IMR-90 (cell line): ENCODE measurements at regions not wholly inside any gene's neighbourhood (a gene's known extent, or its start where the extent isn't known, plus 50 kb on each side); places are given as distances from the start of the nearest gene placed in this dataset.

Experiments used
- ATAC-seq: fragments of 200-7000 bp; cut with Tn5 transposase; 2 replicates; pipeline ENCODE4 v1.9.1; 2020; ENCODE audit warnings: low read depth, mild to moderate bottlenecking, moderate library complexity
- BruUV-seq: library from RNA; stranded (reverse); fragments of 400-500 nt; replicated peaks from 2 replicates; lab custom pipeline; 2021; lab: Mats Ljungman, UMichigan
- CTCF ChIA-PET: fragments of 300-600 bp; formaldehyde crosslinking; extraction: SDS; loops from one replicate; lab custom pipeline; 2021; ENCODE audit warnings: antibody characterized with exemption; lab: Yijun Ruan, JAX
- POLR2A ChIA-PET: fragments of 300-600 bp; sonication (Branson Sonifier 250); formaldehyde crosslinking; loops from one replicate; lab custom pipeline; 2022; ENCODE audit warnings: antibody characterized with exemption; ENCODE audit not compliant: unreplicated experiment; lab: Charles Lee
- DNase-seq: peaks from one replicate; pipeline ENCODE4 v3.0.0; 2013
- H2AFZ ChIP-seq: replicated peaks from 2 replicates; pipeline ENCODE3; 2013; ENCODE audit warnings: low read length, mild to moderate bottlenecking; ENCODE audit not compliant: poor library complexity
- H2AK5ac ChIP-seq: 2 replicates; pipeline ENCODE4 v1.6.1; 2013; ENCODE audit warnings: low read depth, low read length, inconsistent platforms
- H2AK9ac ChIP-seq: replicated peaks from 2 replicates; pipeline ENCODE3; 2013; ENCODE audit warnings: mild to moderate bottlenecking, low read depth, low read length, moderate library complexity; ENCODE audit not compliant: poor library complexity
- H2BK120ac ChIP-seq: 2 replicates; pipeline ENCODE4 v1.6.1; 2013; ENCODE audit warnings: low read depth, low read length, inconsistent platforms
- H2BK15ac ChIP-seq: 3 replicates; pipeline ENCODE4 v1.6.1; 2013; ENCODE audit warnings: low read depth, low read length, inconsistent platforms
- H2BK20ac ChIP-seq: 2 replicates; pipeline ENCODE4 v1.6.1; 2013; ENCODE audit warnings: low read depth, mild to moderate bottlenecking, inconsistent platforms, low read length, moderate library complexity
- H2BK5ac ChIP-seq: 2 replicates; pipeline ENCODE4 v1.6.1; 2013; ENCODE audit warnings: mild to moderate bottlenecking, low read depth, low read length, inconsistent platforms; ENCODE audit not compliant: poor library complexity, severe bottlenecking
- H3K14ac ChIP-seq: replicated peaks from 2 replicates; pipeline ENCODE4 v1.6.1; 2013; ENCODE audit warnings: low read depth, low read length, inconsistent platforms
- H3K18ac ChIP-seq: 2 replicates; pipeline ENCODE4 v1.6.1; 2013; ENCODE audit warnings: low read depth, low read length, control low read depth
- H3K23ac ChIP-seq: 2 replicates; pipeline ENCODE4 v1.6.1; 2013; ENCODE audit warnings: low read depth, low read length, inconsistent platforms
- H3K27ac ChIP-seq: 2 replicates; pipeline ENCODE4 v1.5.1; 2013; ENCODE audit warnings: mild to moderate bottlenecking, control low read depth, low read length; ENCODE audit not compliant: insufficient read depth
- H3K27me3 ChIP-seq: 2 replicates; pipeline ENCODE4 v1.6.1; 2013; ENCODE audit warnings: low read length; ENCODE audit not compliant: control insufficient read depth, insufficient read depth
- H3K36me3 ChIP-seq: 2 replicates; pipeline ENCODE4 v1.6.1; 2013; ENCODE audit warnings: low read length, mixed read lengths; ENCODE audit not compliant: control insufficient read depth, insufficient read depth
- H3K4ac ChIP-seq: 2 replicates; pipeline ENCODE4 v1.6.1; 2013; ENCODE audit warnings: low read depth, low read length, inconsistent platforms
- H3K4me1 ChIP-seq: 2 replicates; pipeline ENCODE4 v1.6.1; 2013; ENCODE audit warnings: low read length, mixed read lengths; ENCODE audit not compliant: control insufficient read depth, insufficient read depth
- H3K4me2 ChIP-seq: 2 replicates; pipeline ENCODE4 v1.6.1; 2013; ENCODE audit warnings: low read depth, mild to moderate bottlenecking, control low read depth, low read length, moderate library complexity
- H3K4me3 ChIP-seq: 2 replicates; pipeline ENCODE4 v1.5.1; 2013; ENCODE audit warnings: low read depth, mild to moderate bottlenecking, control low read depth, low read length, moderate library complexity; ENCODE audit not compliant: insufficient read depth
- H3K56ac ChIP-seq: 2 replicates; pipeline ENCODE4 v1.6.1; 2013; ENCODE audit warnings: low read length, inconsistent platforms; ENCODE audit not compliant: insufficient read depth; ENCODE audit errors: extremely low read depth
- H3K79me1 ChIP-seq, 2 experiments: 2 replicates each; pipeline ENCODE4 v1.6.1; 2013; ENCODE audit warnings: low read length in 2 of 2, inconsistent platforms in 1 of 2, low read depth in 1 of 2
- H3K9ac ChIP-seq: 2 replicates; pipeline ENCODE4 v1.6.1; 2013; ENCODE audit warnings: low read depth, low read length, control low read depth
- H3K9me1 ChIP-seq: 2 replicates; pipeline ENCODE4 v1.6.1; 2013; ENCODE audit warnings: low read length, inconsistent platforms; ENCODE audit not compliant: insufficient read depth
- H3K9me3 ChIP-seq: 2 replicates; pipeline ENCODE4 v1.6.1; 2013; ENCODE audit warnings: low read length; ENCODE audit not compliant: control insufficient read depth, insufficient read depth
- H4K20me1 ChIP-seq: 2 replicates; pipeline ENCODE4 v1.6.1; 2013; ENCODE audit warnings: low read length, inconsistent platforms; ENCODE audit not compliant: insufficient read depth
- H4K5ac ChIP-seq: 2 replicates; pipeline ENCODE4 v1.6.1; 2013; ENCODE audit warnings: mild to moderate bottlenecking, low read depth, low read length, control low read depth
- H4K8ac ChIP-seq, 2 experiments: 2 replicates each; pipeline ENCODE4 v1.6.1; 2013; ENCODE audit warnings: low read depth in 2 of 2, low read length in 2 of 2, control low read depth in 1 of 2, inconsistent platforms in 1 of 2
- H4K91ac ChIP-seq: 2 replicates; pipeline ENCODE4 v1.6.1; 2013; ENCODE audit warnings: low read depth, low read length, inconsistent platforms; ENCODE audit not compliant: insufficient read depth
- BHLHE40 ChIP-seq: fragments of 150-350 bp; IDR thresholded peaks from 2 replicates; pipeline ENCODE4 v1.6.1; 2016; ENCODE audit warnings: mild to moderate bottlenecking, low read depth, low read length
- CEBPB ChIP-seq: IDR thresholded peaks from 2 replicates; pipeline ENCODE4 v1.6.1; 2012; ENCODE audit warnings: low read depth, low read length, improper control_type of control experiment
- CHD1 ChIP-seq: IDR thresholded peaks from 2 replicates; pipeline ENCODE4 v1.6.1; 2012; ENCODE audit warnings: low read depth, low read length, improper control_type of control experiment
- MAZ ChIP-seq: IDR thresholded peaks from 2 replicates; pipeline ENCODE4 v1.6.1; 2012; ENCODE audit warnings: low read depth, mild to moderate bottlenecking, low read length, improper control_type of control experiment, moderate library complexity, borderline replicate concordance
- MXI1 ChIP-seq: IDR thresholded peaks from 2 replicates; pipeline ENCODE4 v1.6.1; 2012; ENCODE audit warnings: low read depth, mild to moderate bottlenecking, low read length, moderate library complexity, borderline replicate concordance
- NFE2L2 ChIP-seq: fragments of 150-350 bp; IDR thresholded peaks from 2 replicates; pipeline ENCODE4 v1.6.1; 2016; ENCODE audit warnings: low read depth, mild to moderate bottlenecking, low read length
- RFX5 ChIP-seq: IDR thresholded peaks from 2 replicates; pipeline ENCODE4 v1.8.0; 2012; ENCODE audit warnings: low read depth, mild to moderate bottlenecking, low read length, moderate library complexity
- SMC3 ChIP-seq: fragments of 150-350 bp; IDR thresholded peaks from 2 replicates; pipeline ENCODE4 v1.6.1; 2016; ENCODE audit warnings: low read depth, mild to moderate bottlenecking, antibody characterized with exemption, low read length, moderate library complexity
- dilution Hi-C: fragments of 300-500 bp; cut with HindIII; formaldehyde crosslinking; loops from one replicate; pipeline ENCODE4 v1.14.3; 2018; ENCODE audit warnings: low sequenced_read_pairs; ENCODE audit not compliant: unreplicated experiment
- in situ Hi-C: fragments of 300-500 bp; cut with MboI; formaldehyde crosslinking; loops from 3 replicates; pipeline ENCODE4 v1.14.3; 2019; ENCODE audit warnings: low sequenced_read_pairs, inconsistent platforms, mixed read lengths
- intact Hi-C: fragments of 100-400 bp; cut with micrococcal nuclease; formaldehyde crosslinking; loops from 2 replicates; pipeline ENCODE4 v1.10.0; 2022
- TF ChIP-seq, protein P1 (sequence below): fragments of 150-350 bp; IDR thresholded peaks from 2 replicates; pipeline ENCODE4 v1.6.1; 2016; ENCODE audit warnings: low read depth, mild to moderate bottlenecking, low read length, moderate library complexity, borderline replicate concordance

- Histone ChIP-seq H3K4ac (no peak overlapping the region), H3K18ac (no peak overlapping the region), H3K23ac (no peak overlapping the region), H3K27ac (no peak overlapping the region), H3K9me3 (no peaks in the 10 kb centered on the region), H3K4me1 (no peaks in the 10 kb centered on the region), H3K9me1 (no peaks in the 10 kb centered on the region), H3K9ac (no peak overlapping the region), H2AFZ (no peak overlapping the region), H2BK5ac (no peak overlapping the region), H2BK15ac (no peak overlapping the region), H4K5ac (no peak overlapping the region), H2AK9ac (no peak overlapping the region), H3K56ac (no peak overlapping the region), H2AK5ac (no peak overlapping the region), H4K20me1 (no peaks in the 10 kb centered on the region), H3K4me2 (no peak overlapping the region), H4K8ac (no peak overlapping the region), H2BK120ac (no peak overlapping the region), H3K27me3 (no peaks in the 10 kb centered on the region), H2BK20ac (no peak overlapping the region), H4K91ac (no peak overlapping the region), H3K4me3 (no peak overlapping the region), H3K79me1 (no peaks in the 10 kb centered on the region), H3K36me3 (no peaks in the 10 kb centered on the region), H3K14ac (no peak overlapping the region)
- in situ Hi-C loops (no loop called here), intact Hi-C loops (no loop called here), dilution Hi-C loops (no loop called here)
- TF ChIP-seq, protein P1, sequence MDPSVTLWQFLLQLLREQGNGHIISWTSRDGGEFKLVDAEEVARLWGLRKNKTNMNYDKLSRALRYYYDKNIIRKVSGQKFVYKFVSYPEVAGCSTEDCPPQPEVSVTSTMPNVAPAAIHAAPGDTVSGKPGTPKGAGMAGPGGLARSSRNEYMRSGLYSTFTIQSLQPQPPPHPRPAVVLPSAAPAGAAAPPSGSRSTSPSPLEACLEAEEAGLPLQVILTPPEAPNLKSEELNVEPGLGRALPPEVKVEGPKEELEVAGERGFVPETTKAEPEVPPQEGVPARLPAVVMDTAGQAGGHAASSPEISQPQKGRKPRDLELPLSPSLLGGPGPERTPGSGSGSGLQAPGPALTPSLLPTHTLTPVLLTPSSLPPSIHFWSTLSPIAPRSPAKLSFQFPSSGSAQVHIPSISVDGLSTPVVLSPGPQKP = no peak
- no peak for TF ChIP-seq NFE2L2
- TF ChIP-seq CEBPB = no peak
- no peak for TF ChIP-seq CHD1
- no peak for TF ChIP-seq MXI1
- TF ChIP-seq SMC3 = no peak
- no peak for TF ChIP-seq RFX5
- TF ChIP-seq MAZ = no peak
- TF ChIP-seq BHLHE40 = no peak
- no peak for DNase-seq
- no peak for ATAC-seq
- ChIA-PET POLR2A (no interaction called here), CTCF (no interaction called here)
- BruUV-seq = no TSS peak
Observed at GRCh38 chr6:8192597-8192996, 90.2 kb upstream of the EEF1E1 start.
